ENCODE measurements at regions not wholly inside any gene's neighbourhood (a gene's known extent, or its start where the extent isn't known, plus 50 kb on each side); places are given as distances from the start of the nearest gene placed in this dataset.

- TF ChIP-seq POGK (CRISPR knock-in tag; conservative IDR thresholded peaks at IDR 0.05), result peak; percentile 88
- TF ChIP-seq KDM1A (CRISPR knock-in tag; IDR thresholded peaks at IDR 0.05), result peak; percentile 87
- peak; percentile 83 for TF ChIP-seq TCF7 (IDR thresholded peaks at IDR 0.05; ENCODE audit: low read depth)
- no peak for TF ChIP-seq ZNF33B (CRISPR knock-in tag; IDR thresholded peaks at IDR 0.05)
- TF ChIP-seq BHLHE40 (IDR thresholded peaks at IDR 0.05; ENCODE audit: low read length), result 0 out of 2 replicates have a peak, but pooled peaks have one; percentile 35
- TF ChIP-seq HNRNPUL1 (IDR thresholded peaks at IDR 0.05; ENCODE audit: low read depth, low read length), result no peak
- TF ChIP-seq SP4 (CRISPR knock-in tag; IDR thresholded peaks at IDR 0.05), result no peak
- no peak for TF ChIP-seq SP1 (IDR thresholded peaks at IDR 0.05)
- no peak for TF ChIP-seq SP1 (CRISPR knock-in tag; IDR thresholded peaks at IDR 0.05)
- TF ChIP-seq AKAP8 (CRISPR knock-in tag; IDR thresholded peaks at IDR 0.05), result no peak
- TF ChIP-seq NCOA5 (CRISPR knock-in tag; IDR thresholded peaks at IDR 0.05), result no peak
- no peak for TF ChIP-seq RBM39 (IDR thresholded peaks at IDR 0.05; ENCODE audit: low read depth, low read length, poor library complexity, severe bottlenecking)
- TF ChIP-seq ZNF20 (CRISPR knock-in tag; IDR thresholded peaks at IDR 0.05), result no peak
- TF ChIP-seq FOSL1 (CRISPR knock-in tag; IDR thresholded peaks at IDR 0.05; ENCODE audit: borderline replicate concordance), result peak; percentile 98
- TF ChIP-seq ZNF12 (CRISPR knock-in tag; IDR thresholded peaks at IDR 0.05), result 0 out of 2 replicates have a peak, but pooled peaks have one; percentile 70
- TF ChIP-seq FIP1L1 (IDR thresholded peaks at IDR 0.05; ENCODE audit: borderline replicate concordance, insufficient read depth, low read depth, low read length), result no peak
- TF ChIP-seq ZSCAN9 (CRISPR knock-in tag; IDR thresholded peaks at IDR 0.05; ENCODE audit: borderline replicate concordance), result peak; percentile 85; the same call in 1 of the 2 replicates
- no peak for TF ChIP-seq ZBTB4 (CRISPR knock-in tag; IDR thresholded peaks at IDR 0.05; ENCODE audit: borderline replicate concordance)
- no peak; the same call in 1 of the 2 replicates for TF ChIP-seq KLF11 (CRISPR knock-in tag; IDR thresholded peaks at IDR 0.05)
- TF ChIP-seq, protein P1, sequence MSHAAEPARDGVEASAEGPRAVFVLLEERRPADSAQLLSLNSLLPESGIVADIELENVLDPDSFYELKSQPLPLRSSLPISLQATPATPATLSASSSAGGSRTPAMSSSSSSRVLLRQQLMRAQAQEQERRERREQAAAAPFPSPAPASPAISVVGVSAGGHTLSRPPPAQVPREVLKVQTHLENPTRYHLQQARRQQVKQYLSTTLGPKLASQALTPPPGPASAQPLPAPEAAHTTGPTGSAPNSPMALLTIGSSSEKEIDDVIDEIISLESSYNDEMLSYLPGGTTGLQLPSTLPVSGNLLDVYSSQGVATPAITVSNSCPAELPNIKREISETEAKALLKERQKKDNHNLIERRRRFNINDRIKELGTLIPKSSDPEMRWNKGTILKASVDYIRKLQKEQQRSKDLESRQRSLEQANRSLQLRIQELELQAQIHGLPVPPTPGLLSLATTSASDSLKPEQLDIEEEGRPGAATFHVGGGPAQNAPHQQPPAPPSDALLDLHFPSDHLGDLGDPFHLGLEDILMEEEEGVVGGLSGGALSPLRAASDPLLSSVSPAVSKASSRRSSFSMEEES (CRISPR knock-in tag; IDR thresholded peaks at IDR 0.05), result peak; percentile 55; the same call in 1 of the 2 replicates
- no peak for TF ChIP-seq GABPA (IDR thresholded peaks at IDR 0.05; ENCODE audit: low read depth, low read length)
- TF ChIP-seq GABPA (CRISPR knock-in tag; IDR thresholded peaks at IDR 0.05; ENCODE audit: low read depth), result peak; percentile 23; the same call in 1 of the 2 replicates
- TF ChIP-seq ARHGAP35 (CRISPR knock-in tag; IDR thresholded peaks at IDR 0.05; ENCODE audit: borderline replicate concordance), result no peak
- no peak for TF ChIP-seq MAFK (conservative IDR thresholded peaks at IDR 0.05 in 1 of 2, IDR thresholded peaks at IDR 0.05 in 1 of 2; ENCODE audit: low read length in 2 of 2)
- TF ChIP-seq KMT2B (CRISPR knock-in tag; IDR thresholded peaks at IDR 0.05), result peak; percentile 56; the same call in 1 of the 2 replicates
- no peak for TF ChIP-seq ONECUT2 (CRISPR knock-in tag; IDR thresholded peaks at IDR 0.05)
Observed at GRCh38 chr2:19140463-19141208, 217.8 kb downstream of the OSR1 start (continued).
